Sigmoid colon (tissue), 6 donors: ENCODE measurements at regions not wholly inside any gene's neighbourhood (a gene's known extent, or its start where the extent isn't known, plus 50 kb on each side); places are given as distances from the start of the nearest gene placed in this dataset.

Experiments
- DNase-seq: peaks from one replicate; pipeline ENCODE4 v3.0.0-alpha.2; 2019
- H3K27ac ChIP-seq, 4 donors: fragments of 200-600 bp; sonication (generic); one replicate each; pipeline ENCODE4 v1.5.1; 2016 to 2019; ENCODE audit warnings: mild to moderate bottlenecking in 1 of 4
- H3K27me3 ChIP-seq, 3 donors: fragments of 200-600 bp; sonication (generic); one replicate each; pipeline ENCODE4 v1.5.1; 2019; ENCODE audit warnings: mild to moderate bottlenecking in 1 of 3
- H3K36me3 ChIP-seq, 4 donors: fragments of 200-600 bp; sonication (generic); one replicate each; pipeline ENCODE4 v1.5.1; 2016 to 2019
- H3K4me1 ChIP-seq, 4 donors: fragments of 200-600 bp; sonication (generic); one replicate each; pipeline ENCODE4 v1.5.1; 2017 to 2019
- H3K4me3 ChIP-seq, 4 donors: fragments of 200-600 bp; sonication (generic); one replicate each; pipeline ENCODE4 v1.5.1; 2017 to 2019; ENCODE audit warnings: mild to moderate bottlenecking in 2 of 4, moderate library complexity in 1 of 4
- H3K9me3 ChIP-seq, 4 donors: fragments of 200-600 bp in 3 of 4; sonication (generic) in 3 of 4; one replicate each; pipeline versions ENCODE4 v1.5.1 to v1.6.1; 2013 to 2019
- EP300 ChIP-seq, 4 donors: sonication (generic); formaldehyde crosslinking; IDR thresholded peaks; one replicate each; pipeline ENCODE4 v1.6.1; 2017; ENCODE audit warnings: antibody characterized with exemption in 4 of 4
- POLR2A ChIP-seq, 2 donors: fragments of 450-650 bp; IDR thresholded peaks; one replicate each; pipeline ENCODE4 v1.6.1; 2016; ENCODE audit warnings: antibody characterized with exemption in 2 of 2, mild to moderate bottlenecking in 2 of 2, moderate library complexity in 2 of 2
- POLR2AphosphoS5 ChIP-seq, 4 donors: sonication (generic); formaldehyde crosslinking; IDR thresholded peaks; one replicate each; pipeline ENCODE4 v1.6.1; 2017; ENCODE audit warnings: antibody characterized with exemption in 4 of 4
- WGBS, 2 donors: extraction: QIAGEN DNeasy Blood & Tissue Kit; methylation state at CpG; one replicate each; pipeline ENCODE4 v1.1.7; 2013; 5-methylcytosine and 5-hydroxymethylcytosine counted together
- intact Hi-C: fragments of 100-400 bp; cut with DNase I; formaldehyde crosslinking; loops from one replicate; pipeline ENCODE4 v1.15.1; 2023
- TF ChIP-seq, protein P1 (sequence below), 4 experiments: fragments of 450-650 bp in 3 of 4; fragments of 200-600 bp in 1 of 4; IDR thresholded peaks; one replicate each; pipeline ENCODE4 v1.5.1; 2016 to 2019; ENCODE audit warnings: antibody characterized with exemption in 4 of 4, mild to moderate bottlenecking in 3 of 4, moderate library complexity in 2 of 4
- donor health status: healthy with polysubstance abuse.
- donor health status: healthy.

DNA sequence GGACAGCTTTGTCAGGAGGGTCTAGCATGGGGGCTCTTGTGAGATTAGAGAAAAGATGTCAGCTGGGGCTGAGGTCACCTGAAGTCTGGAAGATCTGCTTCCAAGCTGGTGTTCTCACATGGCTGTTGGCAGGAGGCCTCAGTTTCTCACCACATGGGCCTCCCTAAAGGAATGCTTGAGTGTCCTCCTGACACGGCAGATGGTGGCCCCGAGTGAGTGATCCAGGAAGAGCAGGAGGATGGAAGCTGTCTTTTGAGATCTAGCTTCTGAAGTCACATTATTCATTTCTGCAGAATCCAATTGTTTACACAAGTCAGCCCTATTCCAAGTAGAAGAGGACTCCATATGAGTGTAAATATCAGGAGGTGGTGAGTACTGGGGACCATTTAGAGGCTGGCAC, 344.0 kb upstream of the PROK2 start:
- 80 to 90% methylated on average over 2 of the region's 2 CpGs for WGBS, 2 donors
- TF ChIP-seq, protein P1, sequence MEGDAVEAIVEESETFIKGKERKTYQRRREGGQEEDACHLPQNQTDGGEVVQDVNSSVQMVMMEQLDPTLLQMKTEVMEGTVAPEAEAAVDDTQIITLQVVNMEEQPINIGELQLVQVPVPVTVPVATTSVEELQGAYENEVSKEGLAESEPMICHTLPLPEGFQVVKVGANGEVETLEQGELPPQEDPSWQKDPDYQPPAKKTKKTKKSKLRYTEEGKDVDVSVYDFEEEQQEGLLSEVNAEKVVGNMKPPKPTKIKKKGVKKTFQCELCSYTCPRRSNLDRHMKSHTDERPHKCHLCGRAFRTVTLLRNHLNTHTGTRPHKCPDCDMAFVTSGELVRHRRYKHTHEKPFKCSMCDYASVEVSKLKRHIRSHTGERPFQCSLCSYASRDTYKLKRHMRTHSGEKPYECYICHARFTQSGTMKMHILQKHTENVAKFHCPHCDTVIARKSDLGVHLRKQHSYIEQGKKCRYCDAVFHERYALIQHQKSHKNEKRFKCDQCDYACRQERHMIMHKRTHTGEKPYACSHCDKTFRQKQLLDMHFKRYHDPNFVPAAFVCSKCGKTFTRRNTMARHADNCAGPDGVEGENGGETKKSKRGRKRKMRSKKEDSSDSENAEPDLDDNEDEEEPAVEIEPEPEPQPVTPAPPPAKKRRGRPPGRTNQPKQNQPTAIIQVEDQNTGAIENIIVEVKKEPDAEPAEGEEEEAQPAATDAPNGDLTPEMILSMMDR (IDR thresholded peaks at IDR 0.05): no peak
- TF ChIP-seq EP300 (IDR thresholded peaks at IDR 0.05) (no peak), POLR2A (IDR thresholded peaks at IDR 0.05) (no peak), POLR2AphosphoS5 (IDR thresholded peaks at IDR 0.05) (no peak)
- no peak overlapping the region for H3K4me3 ChIP-seq

DNA sequence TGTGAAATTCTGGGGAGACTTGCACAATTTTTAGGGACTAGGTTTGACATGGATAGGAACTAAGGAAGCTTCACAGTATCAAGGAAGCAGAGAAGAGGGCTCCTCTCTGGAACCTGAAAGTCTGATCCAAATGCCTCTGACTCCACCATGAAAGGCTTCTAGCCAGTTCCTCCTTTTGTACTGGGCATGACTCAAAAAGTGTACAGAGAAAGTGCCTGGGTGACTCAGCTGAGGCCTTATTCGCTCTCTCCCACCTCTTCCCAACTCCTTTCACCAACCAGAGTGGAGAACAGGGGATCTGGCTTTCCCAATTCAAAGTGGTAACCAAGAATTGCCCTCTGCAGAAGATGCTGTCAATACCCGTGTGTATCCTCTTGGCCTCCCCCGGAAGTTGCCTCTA, 342.9 kb upstream of the PROK2 start:
- H3K9me3 ChIP-seq: no peaks in the 10 kb centered on the region
- H3K4me1 ChIP-seq: peaks cover 0 to 27% (median 23%) of the 10 kb centered on the region in 4 donors
- WGBS, 2 donors: 92 to 93% methylated on average over 3 of the region's 3 CpGs
- TF ChIP-seq EP300 (IDR thresholded peaks at IDR 0.05): no peak
- TF ChIP-seq POLR2A (IDR thresholded peaks at IDR 0.05): no peak
- TF ChIP-seq, protein P1 (IDR thresholded peaks at IDR 0.05): no peak
- no peak for TF ChIP-seq POLR2AphosphoS5 (IDR thresholded peaks at IDR 0.05)
- no peak overlapping the region for H3K4me3 ChIP-seq
- no peaks in the 10 kb centered on the region for H3K27me3 ChIP-seq
- no peaks in the 10 kb centered on the region for H3K36me3 ChIP-seq
- intact Hi-C loops: loop anchor here (10.0 kb wide), 1 partner anchor 97 kb away; no protein-coding TSS in a partner anchor
- no peak overlapping the region for H3K27ac ChIP-seq
- DNase-seq: no peak

More for the DNA sequence above, 344.0 kb upstream of the PROK2 start:
- peak overlapping the region in 3 of 4 donors; percentile 29 to 73 (median 44) for H3K27ac ChIP-seq
- H3K9me3 ChIP-seq: no peaks in the 10 kb centered on the region
- H3K36me3 ChIP-seq: no peaks in the 10 kb centered on the region
- H3K27me3 ChIP-seq: no peaks in the 10 kb centered on the region
- peaks cover 0 to 21% (median 18%) of the 10 kb centered on the region in 4 donors for H3K4me1 ChIP-seq
- DNase-seq: no peak
- intact Hi-C loops: loop anchor here (10.0 kb wide), 1 partner anchor 96 kb away; no protein-coding TSS in a partner anchor

DNA sequence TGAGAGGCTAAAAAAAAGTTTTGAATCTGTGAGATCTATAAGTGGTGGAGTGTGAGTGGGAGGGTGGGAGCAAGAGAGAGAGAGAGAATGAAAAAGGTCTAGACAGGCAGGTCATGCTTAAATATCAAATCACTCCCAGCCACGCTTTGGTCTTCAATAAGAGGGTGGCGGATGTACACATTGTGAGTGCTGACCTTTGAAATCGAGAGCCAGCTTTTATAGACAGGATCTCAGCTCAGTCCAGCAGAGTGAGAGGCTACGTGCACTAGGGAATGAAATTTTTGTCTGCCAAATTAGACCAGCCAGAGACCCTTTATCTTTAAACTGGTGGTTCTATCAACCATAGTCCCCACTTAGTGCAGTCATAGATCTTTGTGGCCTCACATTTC, 342.3 kb upstream of the PROK2 start:
- no peak for DNase-seq
- intact Hi-C loops: loop anchor here (10.0 kb wide), 1 partner anchor 98 kb away; no protein-coding TSS in a partner anchor
- Histone ChIP-seq H3K27ac (no peak overlapping the region), H3K27me3 (no peaks in the 10 kb centered on the region), H3K4me3 (no peak overlapping the region), H3K36me3 (no peaks in the 10 kb centered on the region), H3K9me3 (no peaks in the 10 kb centered on the region), H3K4me1 (peaks cover 0 to 27% (median 23%) of the 10 kb centered on the region in 4 donors)
- 61 to 75% methylated on average over 4 of the region's 4 CpGs for WGBS, 2 donors
- TF ChIP-seq POLR2AphosphoS5 (IDR thresholded peaks at IDR 0.05) (no peak), POLR2A (IDR thresholded peaks at IDR 0.05) (no peak), EP300 (IDR thresholded peaks at IDR 0.05) (no peak)
- TF ChIP-seq, protein P1 (IDR thresholded peaks at IDR 0.05): no peak

DNA sequence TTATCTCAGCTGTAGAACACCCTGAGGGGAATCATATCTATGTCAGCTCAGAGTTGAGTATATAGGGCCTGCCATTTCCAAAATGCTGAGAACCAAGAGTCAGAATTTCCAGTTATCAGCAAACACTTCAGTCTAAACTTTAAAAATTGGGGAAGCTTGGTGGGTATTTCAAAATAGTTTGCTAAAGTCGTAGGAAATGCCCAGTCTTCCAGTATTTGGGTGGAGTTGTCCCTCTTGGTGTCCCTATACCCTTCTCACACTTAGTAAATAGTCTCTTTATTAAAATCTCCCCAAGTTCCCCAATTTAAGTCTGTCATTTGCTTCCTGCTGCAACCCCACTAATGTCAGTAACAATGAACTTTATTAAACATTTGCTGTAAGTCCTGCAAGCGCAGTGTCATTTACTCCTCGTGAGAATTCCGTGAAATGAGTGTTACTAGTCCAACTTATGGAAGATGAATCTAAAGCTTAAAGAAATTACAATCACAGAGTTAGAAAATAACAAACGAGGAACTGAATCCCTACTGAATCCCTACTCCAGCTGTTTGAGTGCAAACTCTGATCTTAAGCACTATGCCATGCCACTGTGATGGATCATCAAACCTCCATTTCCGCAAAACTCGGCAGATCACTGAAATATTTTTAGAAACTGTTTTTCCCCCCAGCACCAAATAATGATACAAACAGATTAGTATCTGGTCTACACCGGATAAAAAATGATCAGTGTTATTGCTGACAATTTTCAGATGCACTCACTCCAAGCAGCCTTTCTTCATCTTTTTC, 341.7 kb upstream of the PROK2 start:
- H3K9me3 ChIP-seq: no peaks in the 10 kb centered on the region
- no peak overlapping the region for H3K27ac ChIP-seq
- intact Hi-C loops: loop anchor here (10.0 kb wide), 1 partner anchor 98 kb away; no protein-coding TSS in a partner anchor
- TF ChIP-seq EP300 (IDR thresholded peaks at IDR 0.05): no peak
- no peak for TF ChIP-seq POLR2AphosphoS5 (IDR thresholded peaks at IDR 0.05)
- TF ChIP-seq, protein P1 (IDR thresholded peaks at IDR 0.05): no peak
- no peak for TF ChIP-seq POLR2A (IDR thresholded peaks at IDR 0.05)
- no peak for DNase-seq
- H3K27me3 ChIP-seq: no peaks in the 10 kb centered on the region
- peaks cover 0 to 27% (median 23%) of the 10 kb centered on the region in 4 donors for H3K4me1 ChIP-seq
- 82 to 87% methylated on average over 8 of the region's 8 CpGs for WGBS, 2 donors
- H3K36me3 ChIP-seq: no peaks in the 10 kb centered on the region
- no peak overlapping the region for H3K4me3 ChIP-seq
